HCT116 (cell line): ENCODE measurements at regions not wholly inside any gene's neighbourhood (a gene's known extent, or its start where the extent isn't known, plus 50 kb on each side); places are given as distances from the start of the nearest gene placed in this dataset.

ENCODE experiments used
- CTCF ChIP-seq, 3 experiments: fragments of 200-600 bp in 1 of 3; sonication (generic) in 1 of 3; IDR thresholded peaks in 2 of 3; conservative IDR thresholded peaks in 1 of 3; 2 replicates each; pipeline ENCODE4 v1.5.1; 2012 to 2017; ENCODE audit warnings: low read depth in 2 of 3, low read length in 2 of 3, antibody characterized with exemption in 1 of 3, borderline replicate concordance in 1 of 3, control low read depth in 1 of 3, mild to moderate bottlenecking in 1 of 3, mixed read lengths in 1 of 3, mixed run types in 1 of 3, moderate library complexity in 1 of 3; ENCODE audit not compliant: insufficient read depth in 1 of 3
- POLR2A ChIP-seq: IDR thresholded peaks from 2 replicates; pipeline ENCODE4 v1.7.0; 2011; ENCODE audit warnings: borderline replicate concordance; ENCODE audit not compliant: insufficient read depth, insufficient read length; ENCODE audit errors: extremely low read depth

DNA sequence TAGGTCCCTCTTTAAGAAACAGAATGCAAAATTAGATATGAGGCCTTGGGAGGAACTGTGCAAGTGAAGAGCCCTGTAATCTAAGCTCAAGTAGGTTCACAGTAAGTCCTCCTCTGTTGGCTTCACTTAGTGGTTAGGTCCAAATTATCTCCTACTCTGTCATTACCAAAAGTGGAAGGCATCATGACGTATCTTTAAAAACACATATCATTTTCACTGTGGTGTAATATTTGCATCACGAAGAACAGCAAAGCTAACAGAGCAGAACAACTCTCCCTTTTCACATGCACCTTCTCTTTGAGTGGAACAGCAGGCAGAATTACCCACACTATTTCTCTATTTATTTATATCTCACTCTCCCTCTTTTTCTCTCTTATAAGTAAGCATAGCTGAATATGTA, 240.5 kb upstream of the CCNH start:
- TF ChIP-seq POLR2A, result no peak
- TF ChIP-seq CTCF (IDR thresholded peaks at IDR 0.05 in 2 of 3, conservative IDR thresholded peaks at IDR 0.05 in 1 of 3; ENCODE audit: borderline replicate concordance in 1 of 3, insufficient read depth in 1 of 3, low read depth in 2 of 3, low read length in 2 of 3), result no peak
